KMS-11 (cell line): ENCODE measurements at regions not wholly inside any gene's neighbourhood (a gene's known extent, or its start where the extent isn't known, plus 50 kb on each side); places are given as distances from the start of the nearest gene placed in this dataset.

Experiments used
- H2AFZ ChIP-seq: fragments of 200-600 bp; sonication (generic); 2 replicates; pipeline ENCODE4 v1.6.1; 2016; ENCODE audit warnings: antibody characterized with exemption, mixed run types, low read depth
- H3K27ac ChIP-seq: fragments of 200-600 bp; sonication (generic); 2 replicates; pipeline ENCODE4 v1.6.1; 2016; ENCODE audit warnings: mild to moderate bottlenecking, mixed run types
- H3K27me3 ChIP-seq: fragments of 200-600 bp; sonication (generic); 2 replicates; pipeline ENCODE4 v1.6.1; 2017; ENCODE audit warnings: mild to moderate bottlenecking, low read depth, mixed run types, moderate library complexity; ENCODE audit not compliant: insufficient read depth
- H3K36me3 ChIP-seq: fragments of 200-600 bp; sonication (generic); 2 replicates; pipeline ENCODE4 v1.6.1; 2017; ENCODE audit warnings: mild to moderate bottlenecking, mixed run types; ENCODE audit not compliant: insufficient read depth
- H3K4me1 ChIP-seq: fragments of 200-600 bp; sonication (generic); 2 replicates; pipeline ENCODE4 v1.6.1; 2016; ENCODE audit warnings: mild to moderate bottlenecking, low read depth, mixed run types; ENCODE audit not compliant: poor library complexity, severe bottlenecking
- H3K4me2 ChIP-seq: fragments of 200-600 bp; sonication (generic); 2 replicates; pipeline ENCODE4 v1.7.0; 2016; ENCODE audit warnings: mild to moderate bottlenecking, mixed run types
- H3K4me3 ChIP-seq: fragments of 200-600 bp; sonication (generic); IDR thresholded peaks from 2 replicates; pipeline ENCODE4 v1.6.1; 2017; ENCODE audit warnings: low read depth, low read length, mixed read lengths; ENCODE audit not compliant: insufficient read depth
- H3K79me2 ChIP-seq: fragments of 200-600 bp; sonication (generic); 2 replicates; pipeline ENCODE4 v1.6.1; 2016; ENCODE audit warnings: low read depth, mixed run types; ENCODE audit not compliant: insufficient read depth
- H3K9ac ChIP-seq: fragments of 200-600 bp; sonication (generic); 2 replicates; pipeline ENCODE4 v1.6.1; 2016; ENCODE audit warnings: mild to moderate bottlenecking, mixed run types
- H4K20me1 ChIP-seq: fragments of 200-600 bp; sonication (generic); 2 replicates; pipeline ENCODE4 v1.6.1; 2016; ENCODE audit warnings: mild to moderate bottlenecking, mixed run types; ENCODE audit not compliant: insufficient read depth
- CTCF ChIP-seq: fragments of 200-600 bp; sonication (generic); conservative IDR thresholded peaks from 2 replicates; pipeline ENCODE4 v1.6.1; 2017; ENCODE audit warnings: low read depth, mild to moderate bottlenecking, antibody characterized with exemption, low read length, moderate library complexity, mixed read lengths

GRCh38 chr2:234669001-234669400 lies 172.1 kb upstream of the ARL4C start:
- Histone ChIP-seq H2AFZ (no peak overlapping the region), H3K27ac (no peak overlapping the region), H3K9ac (no peak overlapping the region), H3K79me2 (no peaks in the 10 kb centered on the region), H4K20me1 (no peaks in the 10 kb centered on the region), H3K4me2 (no peak overlapping the region), H3K27me3 (no peaks in the 10 kb centered on the region), H3K4me3 (no peak overlapping the region), H3K36me3 (no peaks in the 10 kb centered on the region), H3K4me1 (no peaks in the 10 kb centered on the region)
- no peak for TF ChIP-seq CTCF

GRCh38 chr2:234666911-234667310 lies 170.0 kb upstream of the ARL4C start:
- no peak overlapping the region for H2AFZ ChIP-seq
- H3K27me3 ChIP-seq: no peaks in the 10 kb centered on the region
- H3K79me2 ChIP-seq: no peaks in the 10 kb centered on the region
- H3K4me3 ChIP-seq: no peak overlapping the region
- no peaks in the 10 kb centered on the region for H4K20me1 ChIP-seq
- H3K4me2 ChIP-seq: no peak overlapping the region
- TF ChIP-seq CTCF: no peak
- H3K27ac ChIP-seq: no peak overlapping the region
- H3K9ac ChIP-seq: no peak overlapping the region
- no peaks in the 10 kb centered on the region for H3K4me1 ChIP-seq
- no peaks in the 10 kb centered on the region for H3K36me3 ChIP-seq

- no peak for TF ChIP-seq CTCF
- H4K20me1 ChIP-seq: no peaks in the 10 kb centered on the region
- H3K27ac ChIP-seq: no peak overlapping the region
- no peaks in the 10 kb centered on the region for H3K4me1 ChIP-seq
- no peak overlapping the region for H2AFZ ChIP-seq
- no peaks in the 10 kb centered on the region for H3K79me2 ChIP-seq
- no peak overlapping the region for H3K9ac ChIP-seq
- no peaks in the 10 kb centered on the region for H3K27me3 ChIP-seq
- no peaks in the 10 kb centered on the region for H3K36me3 ChIP-seq
- H3K4me3 ChIP-seq: no peak overlapping the region
- no peak overlapping the region for H3K4me2 ChIP-seq
Measured at GRCh38 chr2:234665304-234665703, 168.4 kb upstream of the ARL4C start.

- no peaks in the 10 kb centered on the region for H3K79me2 ChIP-seq
- H3K27me3 ChIP-seq: no peaks in the 10 kb centered on the region
- H3K27ac ChIP-seq: no peak overlapping the region
- H4K20me1 ChIP-seq: no peaks in the 10 kb centered on the region
- no peak overlapping the region for H2AFZ ChIP-seq
- no peak for TF ChIP-seq CTCF
- H3K36me3 ChIP-seq: no peaks in the 10 kb centered on the region
- H3K4me3 ChIP-seq: no peak overlapping the region
- H3K4me1 ChIP-seq: no peaks in the 10 kb centered on the region
- H3K4me2 ChIP-seq: no peak overlapping the region
- H3K9ac ChIP-seq: no peak overlapping the region
Measured at GRCh38 chr2:234661849-234662248, 165.0 kb upstream of the ARL4C start.

- Histone ChIP-seq H3K4me3 (no peak overlapping the region), H2AFZ (no peak overlapping the region), H3K27me3 (no peaks in the 10 kb centered on the region), H3K9ac (no peak overlapping the region), H3K79me2 (no peaks in the 10 kb centered on the region), H3K27ac (no peak overlapping the region), H3K36me3 (no peaks in the 10 kb centered on the region), H3K4me1 (no peaks in the 10 kb centered on the region), H4K20me1 (no peaks in the 10 kb centered on the region), H3K4me2 (no peak overlapping the region)
- TF ChIP-seq CTCF: no peak
Measured at GRCh38 chr2:234661175-234661574, 164.3 kb upstream of the ARL4C start.
